ENCODE measurements at regions not wholly inside any gene's neighbourhood (a gene's known extent, or its start where the extent isn't known, plus 50 kb on each side); places are given as distances from the start of the nearest gene placed in this dataset.

GRCh38 chr4:77305766-77306165 lies 148.8 kb downstream of the CCNG2 start:
- no peak for TF ChIP-seq CTCF (IDR thresholded peaks at IDR 0.05)
- TF ChIP-seq MXI1 (IDR thresholded peaks at IDR 0.05; ENCODE audit: low read depth, low read length): no peak
- no peak for TF ChIP-seq REST (IDR thresholded peaks at IDR 0.05; ENCODE audit: low read depth, low read length)
- TF ChIP-seq TAF1 (IDR thresholded peaks at IDR 0.05; ENCODE audit: borderline replicate concordance, low read depth, low read length): no peak
- no peak for TF ChIP-seq GABPA (IDR thresholded peaks at IDR 0.05; ENCODE audit: low read depth)
- TF ChIP-seq RFX5 (IDR thresholded peaks at IDR 0.05; ENCODE audit: low read length): no peak
- TF ChIP-seq FOXJ3 (CRISPR knock-in tag; IDR thresholded peaks at IDR 0.05): no peak
- no peak for TF ChIP-seq EP300 (IDR thresholded peaks at IDR 0.05; ENCODE audit: borderline replicate concordance in 1 of 2, low read depth in 1 of 2, low read length in 1 of 2)
- TF ChIP-seq ELF1 (IDR thresholded peaks at IDR 0.05): no peak
- no peak for TF ChIP-seq SIN3A (IDR thresholded peaks at IDR 0.05; ENCODE audit: borderline replicate concordance, low read depth, low read length)

All from SK-N-SH (cell line).